HEK293 (cell line): ENCODE measurements at regions not wholly inside any gene's neighbourhood (a gene's known extent, or its start where the extent isn't known, plus 50 kb on each side); places are given as distances from the start of the nearest gene placed in this dataset.

ENCODE experiments used
- CTCF ChIA-PET: fragments of 350-600 bp; formaldehyde crosslinking; extraction: SDS; loops from one replicate; lab custom pipeline; 2021; ENCODE audit warnings: antibody characterized with exemption; lab: Yijun Ruan, JAX
- POLR2A ChIA-PET: fragments of 300-600 bp; formaldehyde crosslinking; extraction: SDS; loops from one replicate; lab custom pipeline; 2020; ENCODE audit warnings: antibody characterized with exemption, inconsistent platforms; lab: Yijun Ruan, JAX
- H3K27ac ChIP-seq: fragments of 200-500 bp; sonication (Bioruptor generic); 2 replicates; pipeline ENCODE4 v1.5.1; 2014; ENCODE audit warnings: low read depth, low read length, control low read depth, inconsistent platforms; ENCODE audit errors: extremely low read depth
- H3K36me3 ChIP-seq, 2 experiments: fragments of 200-500 bp in 1 of 2; sonication (Bioruptor generic) in 1 of 2; 1 replicate in 1 of 2; 2 replicates in 1 of 2; pipeline ENCODE4 v1.5.1; 2014 to 2017; ENCODE audit warnings: inconsistent platforms in 2 of 2, low read length in 2 of 2; ENCODE audit not compliant: control insufficient read depth in 2 of 2, insufficient read depth in 1 of 2
- H3K4me1 ChIP-seq: fragments of 200-500 bp; sonication (Bioruptor generic); 2 replicates; pipeline ENCODE4 v1.5.1; 2014; ENCODE audit warnings: mild to moderate bottlenecking, low read length, inconsistent platforms; ENCODE audit not compliant: control insufficient read depth, insufficient read depth
- H3K4me3 ChIP-seq: 2 replicates; pipeline ENCODE4 v1.5.1; 2011; ENCODE audit warnings: low read depth, mild to moderate bottlenecking, control low read depth, low read length, moderate library complexity
- H3K9me3 ChIP-seq: fragments of 200-500 bp; sonication (Bioruptor generic); 2 replicates; pipeline ENCODE4 v1.5.1; 2014; ENCODE audit warnings: low read depth, low read length, inconsistent platforms; ENCODE audit not compliant: control insufficient read depth, insufficient read depth
- CTCF ChIP-seq: fragments of 450-650 bp; formaldehyde crosslinking; IDR thresholded peaks from 2 replicates; pipeline ENCODE4 v1.5.1; 2016; ENCODE audit warnings: missing biosample characterization, missing genetic modification characterization
- MYNN ChIP-seq: fragments of 450-650 bp; formaldehyde crosslinking; IDR thresholded peaks from 2 replicates; pipeline ENCODE4 v1.5.1; 2016; ENCODE audit warnings: missing biosample characterization, missing genetic modification characterization, borderline replicate concordance
- PRDM1 ChIP-seq: fragments of 450-650 bp; formaldehyde crosslinking; IDR thresholded peaks from 2 replicates; pipeline ENCODE4; 2016; ENCODE audit warnings: missing biosample characterization, missing genetic modification characterization
- TCF7L2 ChIP-seq: IDR thresholded peaks from 2 replicates; pipeline ENCODE4 v1.6.1; 2011; ENCODE audit warnings: low read depth, mild to moderate bottlenecking, inconsistent platforms, low read length, moderate library complexity, borderline replicate concordance
- WT1 ChIP-seq: fragments of 450-650 bp; formaldehyde crosslinking; IDR thresholded peaks from 2 replicates; pipeline ENCODE4 v1.5.1; 2016; ENCODE audit warnings: missing biosample characterization, missing genetic modification characterization
- ZBTB44 ChIP-seq: fragments of 450-650 bp; IDR thresholded peaks from 2 replicates; pipeline ENCODE4 v1.5.1; 2018; ENCODE audit warnings: missing biosample characterization, mild to moderate bottlenecking, missing genetic modification characterization
- ZBTB48 ChIP-seq: fragments of 450-650 bp; formaldehyde crosslinking; IDR thresholded peaks from 2 replicates; pipeline ENCODE4 v1.5.1; 2016; ENCODE audit warnings: missing biosample characterization, missing genetic modification characterization
- ZFHX2 ChIP-seq: fragments of 450-650 bp; formaldehyde crosslinking; conservative IDR thresholded peaks from 2 replicates; pipeline ENCODE4 v1.5.1; 2016; ENCODE audit warnings: missing biosample characterization, missing genetic modification characterization
- ZFP69B ChIP-seq: fragments of 450-650 bp; formaldehyde crosslinking; IDR thresholded peaks from 2 replicates; pipeline ENCODE4 v1.5.1; 2016; ENCODE audit warnings: missing biosample characterization, missing genetic modification characterization
- ZNF2 ChIP-seq: fragments of 450-650 bp; formaldehyde crosslinking; IDR thresholded peaks from 2 replicates; pipeline ENCODE4 v1.5.1; 2016; ENCODE audit warnings: missing biosample characterization, missing genetic modification characterization
- ZNF311 ChIP-seq: fragments of 450-650 bp; formaldehyde crosslinking; IDR thresholded peaks from 2 replicates; pipeline ENCODE4 v1.5.1; 2017; ENCODE audit warnings: missing biosample characterization, missing genetic modification characterization, borderline replicate concordance
- ZNF324 ChIP-seq: fragments of 450-650 bp; formaldehyde crosslinking; IDR thresholded peaks from 2 replicates; pipeline ENCODE4 v1.5.1; 2016; ENCODE audit warnings: missing biosample characterization, missing genetic modification characterization
- ZNF354C ChIP-seq: fragments of 450-650 bp; formaldehyde crosslinking; IDR thresholded peaks from 2 replicates; pipeline ENCODE4 v1.5.1; 2016; ENCODE audit warnings: missing biosample characterization, missing genetic modification characterization, low read depth, borderline replicate concordance
- ZNF394 ChIP-seq: fragments of 450-650 bp; formaldehyde crosslinking; IDR thresholded peaks from 2 replicates; pipeline ENCODE4 v1.5.1; 2016; ENCODE audit warnings: missing biosample characterization, missing genetic modification characterization, mild to moderate bottlenecking, moderate library complexity, borderline replicate concordance
- ZNF398 ChIP-seq: fragments of 450-650 bp; formaldehyde crosslinking; IDR thresholded peaks from 2 replicates; pipeline ENCODE4 v1.5.1; 2017; ENCODE audit warnings: missing biosample characterization, missing genetic modification characterization
- ZNF48 ChIP-seq: fragments of 450-650 bp; formaldehyde crosslinking; IDR thresholded peaks from 2 replicates; pipeline ENCODE4 v1.5.1; 2016; ENCODE audit warnings: missing biosample characterization, missing genetic modification characterization
- ZNF558 ChIP-seq: fragments of 450-650 bp; formaldehyde crosslinking; IDR thresholded peaks from 2 replicates; pipeline ENCODE4 v1.5.1; 2016; ENCODE audit warnings: missing biosample characterization, missing genetic modification characterization
- ZNF843 ChIP-seq: fragments of 450-650 bp; formaldehyde crosslinking; IDR thresholded peaks from 2 replicates; pipeline ENCODE4 v1.5.1; 2016; ENCODE audit warnings: missing biosample characterization, missing genetic modification characterization
- ZSCAN5A ChIP-seq: fragments of 450-650 bp; formaldehyde crosslinking; IDR thresholded peaks from 2 replicates; pipeline ENCODE4 v1.5.1; 2016; ENCODE audit warnings: missing biosample characterization, missing genetic modification characterization
- TF ChIP-seq, protein P1 (sequence below): fragments of 450-650 bp; formaldehyde crosslinking; IDR thresholded peaks from 2 replicates; pipeline ENCODE4 v1.5.1; 2016; ENCODE audit warnings: missing biosample characterization, missing genetic modification characterization

DNA sequence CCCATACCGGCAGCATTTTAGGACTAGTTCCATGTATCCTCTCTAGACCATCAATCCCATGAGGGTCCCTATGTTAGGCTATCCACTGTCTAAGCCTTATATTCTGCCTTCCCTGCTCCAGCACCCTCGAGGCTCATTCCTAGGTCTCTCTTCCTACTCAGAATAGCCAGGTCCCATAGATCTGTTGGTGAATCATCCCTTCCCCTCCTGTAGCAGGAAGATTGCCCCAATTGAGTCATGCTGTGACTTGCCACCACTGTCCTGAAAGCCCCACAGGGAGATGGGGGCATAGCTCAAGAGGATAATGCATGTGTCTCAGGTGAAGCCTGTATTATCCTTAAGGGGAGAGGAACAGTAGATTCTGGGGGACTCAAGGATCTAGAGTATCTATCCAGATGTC, 143.1 kb upstream of the MOCS1 start:
- H3K27ac ChIP-seq: no peak overlapping the region
- CTCF ChIA-PET: no interaction called here
- no peaks in the 10 kb centered on the region for H3K36me3 ChIP-seq
- H3K9me3 ChIP-seq: no peaks in the 10 kb centered on the region
- TF ChIP-seq ZFHX2 (no peak), ZNF354C (tag by site-specific recombination) (no peak), PRDM1 (tag by site-specific recombination) (no peak), ZNF311 (tag by site-specific recombination) (no peak), ZNF398 (tag by site-specific recombination) (no peak), ZBTB44 (tag by site-specific recombination) (no peak), ZNF2 (no peak), ZNF394 (tag by site-specific recombination) (no peak), ZFP69B (tag by site-specific recombination) (no peak), ZBTB48 (tag by site-specific recombination) (no peak), TCF7L2 (no peak), ZSCAN5A (tag by site-specific recombination) (no peak), WT1 (tag by site-specific recombination) (no peak), ZNF558 (tag by site-specific recombination) (no peak), ZNF843 (tag by site-specific recombination) (no peak), ZNF48 (tag by site-specific recombination) (no peak), ZNF324 (tag by site-specific recombination) (no peak), MYNN (no peak), CTCF (tag by site-specific recombination) (no peak)
- TF ChIP-seq, protein P1, sequence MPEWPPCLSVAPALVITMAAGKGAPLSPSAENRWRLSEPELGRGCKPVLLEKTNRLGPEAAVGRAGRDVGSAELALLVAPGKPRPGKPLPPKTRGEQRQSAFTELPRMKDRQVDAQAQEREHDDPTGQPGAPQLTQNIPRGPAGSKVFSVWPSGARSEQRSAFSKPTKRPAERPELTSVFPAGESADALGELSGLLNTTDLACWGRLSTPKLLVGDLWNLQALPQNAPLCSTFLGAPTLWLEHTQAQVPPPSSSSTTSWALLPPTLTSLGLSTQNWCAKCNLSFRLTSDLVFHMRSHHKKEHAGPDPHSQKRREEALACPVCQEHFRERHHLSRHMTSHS (tag by site-specific recombination): no peak
- POLR2A ChIA-PET: no interaction called here
- H3K4me1 ChIP-seq: no peaks in the 10 kb centered on the region
- no peak overlapping the region for H3K4me3 ChIP-seq
